ENCODE measurements at regions not wholly inside any gene's neighbourhood (a gene's known extent, or its start where the extent isn't known, plus 50 kb on each side); places are given as distances from the start of the nearest gene placed in this dataset.

DNA sequence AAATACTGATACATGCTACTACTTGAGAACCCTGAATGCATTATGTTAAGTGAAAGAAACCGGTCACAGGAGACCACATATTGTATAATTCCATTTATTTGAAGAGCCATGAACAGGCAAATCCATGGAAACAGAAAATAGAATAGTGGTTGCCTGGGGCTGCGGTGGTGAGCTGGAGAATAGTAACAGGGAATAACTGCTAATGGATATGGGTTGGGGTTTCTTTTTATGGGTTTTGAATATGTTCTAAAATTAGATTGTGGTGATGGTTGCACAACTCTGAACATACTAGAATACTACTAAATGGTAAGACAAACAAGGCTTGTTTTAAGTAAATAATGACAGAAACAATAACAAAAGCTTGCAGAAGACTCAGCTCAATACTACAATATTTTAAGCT lies 293.0 kb downstream of the BTG1 start:
- WGBS, result 92% methylated on average over 2 of the region's 2 CpGs
- no peak overlapping the region for H3K9ac ChIP-seq (ENCODE audit: low read depth in 1 of 2, low read length in 2 of 2)
- H3K4me1 ChIP-seq (ENCODE audit: control insufficient read depth in 4 of 4, insufficient read depth in 4 of 4, low read length in 3 of 4), result no peaks in the 10 kb centered on the region
- H3K27ac ChIP-seq (ENCODE audit: low read depth in 1 of 2, low read length in 2 of 2), result no peak overlapping the region
- H3K9me3 ChIP-seq (ENCODE audit: control insufficient read depth in 4 of 4, low read length in 3 of 4), result no peaks in the 10 kb centered on the region
- no peak for DNase-seq (ENCODE audit: low spot score)
- H3K36me3 ChIP-seq (ENCODE audit: control insufficient read depth in 4 of 4, insufficient read depth in 3 of 4, low read depth in 1 of 4, low read length in 3 of 4), result no peaks in the 10 kb centered on the region
- no peaks in the 10 kb centered on the region for H3K27me3 ChIP-seq (ENCODE audit: control insufficient read depth in 4 of 4, insufficient read depth in 4 of 4, low read length in 3 of 4)
- TF ChIP-seq HNF4A (conservative IDR thresholded peaks at IDR 0.05) (no peak), RAD21 (IDR thresholded peaks at IDR 0.05) (no peak), FOXA1 (IDR thresholded peaks at IDR 0.05) (no peak), MAX (IDR thresholded peaks at IDR 0.05) (no peak), GABPA (IDR thresholded peaks at IDR 0.05 in 1 of 2, conservative IDR thresholded peaks at IDR 0.05 in 1 of 2) (no peak), FOXA2 (IDR thresholded peaks at IDR 0.05) (no peak)
- TF ChIP-seq, protein P1, sequence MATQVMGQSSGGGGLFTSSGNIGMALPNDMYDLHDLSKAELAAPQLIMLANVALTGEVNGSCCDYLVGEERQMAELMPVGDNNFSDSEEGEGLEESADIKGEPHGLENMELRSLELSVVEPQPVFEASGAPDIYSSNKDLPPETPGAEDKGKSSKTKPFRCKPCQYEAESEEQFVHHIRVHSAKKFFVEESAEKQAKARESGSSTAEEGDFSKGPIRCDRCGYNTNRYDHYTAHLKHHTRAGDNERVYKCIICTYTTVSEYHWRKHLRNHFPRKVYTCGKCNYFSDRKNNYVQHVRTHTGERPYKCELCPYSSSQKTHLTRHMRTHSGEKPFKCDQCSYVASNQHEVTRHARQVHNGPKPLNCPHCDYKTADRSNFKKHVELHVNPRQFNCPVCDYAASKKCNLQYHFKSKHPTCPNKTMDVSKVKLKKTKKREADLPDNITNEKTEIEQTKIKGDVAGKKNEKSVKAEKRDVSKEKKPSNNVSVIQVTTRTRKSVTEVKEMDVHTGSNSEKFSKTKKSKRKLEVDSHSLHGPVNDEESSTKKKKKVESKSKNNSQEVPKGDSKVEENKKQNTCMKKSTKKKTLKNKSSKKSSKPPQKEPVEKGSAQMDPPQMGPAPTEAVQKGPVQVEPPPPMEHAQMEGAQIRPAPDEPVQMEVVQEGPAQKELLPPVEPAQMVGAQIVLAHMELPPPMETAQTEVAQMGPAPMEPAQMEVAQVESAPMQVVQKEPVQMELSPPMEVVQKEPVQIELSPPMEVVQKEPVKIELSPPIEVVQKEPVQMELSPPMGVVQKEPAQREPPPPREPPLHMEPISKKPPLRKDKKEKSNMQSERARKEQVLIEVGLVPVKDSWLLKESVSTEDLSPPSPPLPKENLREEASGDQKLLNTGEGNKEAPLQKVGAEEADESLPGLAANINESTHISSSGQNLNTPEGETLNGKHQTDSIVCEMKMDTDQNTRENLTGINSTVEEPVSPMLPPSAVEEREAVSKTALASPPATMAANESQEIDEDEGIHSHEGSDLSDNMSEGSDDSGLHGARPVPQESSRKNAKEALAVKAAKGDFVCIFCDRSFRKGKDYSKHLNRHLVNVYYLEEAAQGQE (IDR thresholded peaks at IDR 0.05), result no peak
- TF ChIP-seq, protein P2, sequence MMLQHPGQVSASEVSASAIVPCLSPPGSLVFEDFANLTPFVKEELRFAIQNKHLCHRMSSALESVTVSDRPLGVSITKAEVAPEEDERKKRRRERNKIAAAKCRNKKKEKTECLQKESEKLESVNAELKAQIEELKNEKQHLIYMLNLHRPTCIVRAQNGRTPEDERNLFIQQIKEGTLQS (IDR thresholded peaks at IDR 0.05), result no peak
- no peak overlapping the region for H3K4me3 ChIP-seq (ENCODE audit: low read depth in 1 of 3, low read length in 3 of 3)

DNA sequence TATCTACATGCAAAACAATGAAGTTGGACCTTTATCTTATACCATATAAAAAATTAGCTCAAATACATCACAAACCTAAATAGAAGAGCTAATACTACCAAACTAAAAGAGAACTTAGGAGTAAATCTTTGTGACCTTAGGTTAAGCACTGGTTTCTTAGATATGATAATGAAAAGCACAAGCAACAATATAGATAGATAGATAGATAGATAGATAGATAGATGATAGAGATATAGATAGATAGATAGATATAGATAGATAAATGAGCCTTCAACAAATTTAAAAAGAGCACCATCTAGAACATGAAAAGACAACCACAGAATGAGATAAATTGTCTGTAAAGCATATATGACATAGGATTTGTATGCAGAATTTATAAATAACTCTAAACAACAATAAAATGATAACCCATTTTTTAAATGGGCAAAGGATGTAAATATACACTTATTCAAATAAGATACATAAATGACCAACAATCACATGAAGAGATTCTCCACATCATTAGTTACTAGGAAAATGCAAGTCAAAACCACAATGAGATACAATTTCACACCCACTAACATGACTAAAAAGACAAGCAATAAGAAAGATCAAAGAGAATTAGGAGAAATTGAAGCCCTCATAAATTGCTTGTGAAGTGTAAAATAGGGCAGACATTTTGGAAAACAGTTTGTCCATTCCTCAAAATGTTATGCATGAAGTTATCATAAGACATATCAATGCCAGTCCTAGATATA lies 293.7 kb downstream of the BTG1 start:
- no peak for DNase-seq (ENCODE audit: low spot score)
- H3K9ac ChIP-seq (ENCODE audit: low read depth in 1 of 2, low read length in 2 of 2), result no peak overlapping the region
- no peaks in the 10 kb centered on the region for H3K4me1 ChIP-seq (ENCODE audit: control insufficient read depth in 4 of 4, insufficient read depth in 4 of 4, low read length in 3 of 4)

GRCh38 chr12:91846466-91847055 lies 299.1 kb downstream of the BTG1 start:
- no peaks in the 10 kb centered on the region for H3K9me3 ChIP-seq (ENCODE audit: control insufficient read depth in 4 of 4, low read length in 3 of 4)
- H3K9ac ChIP-seq (ENCODE audit: low read depth in 1 of 2, low read length in 2 of 2), result no peak overlapping the region
- H3K4me3 ChIP-seq (ENCODE audit: low read depth in 1 of 3, low read length in 3 of 3), result no peak overlapping the region
- WGBS, result 92% methylated on average over 1 of the region's 1 CpG
- no peaks in the 10 kb centered on the region for H3K4me1 ChIP-seq (ENCODE audit: control insufficient read depth in 4 of 4, insufficient read depth in 4 of 4, low read length in 3 of 4)
- no peaks in the 10 kb centered on the region for H3K36me3 ChIP-seq (ENCODE audit: control insufficient read depth in 4 of 4, insufficient read depth in 3 of 4, low read depth in 1 of 4, low read length in 3 of 4)
- no peak overlapping the region for H3K27ac ChIP-seq (ENCODE audit: low read depth in 1 of 2, low read length in 2 of 2)
- no peaks in the 10 kb centered on the region for H3K27me3 ChIP-seq (ENCODE audit: control insufficient read depth in 4 of 4, insufficient read depth in 4 of 4, low read length in 3 of 4)
- no peak for DNase-seq (ENCODE audit: low spot score)
- TF ChIP-seq, protein P2 (IDR thresholded peaks at IDR 0.05), result no peak
- TF ChIP-seq GABPA (IDR thresholded peaks at IDR 0.05 in 1 of 2, conservative IDR thresholded peaks at IDR 0.05 in 1 of 2), result no peak
- no peak for TF ChIP-seq RXRA (IDR thresholded peaks at IDR 0.05)
- TF ChIP-seq, protein P1 (IDR thresholded peaks at IDR 0.05), result no peak
- TF ChIP-seq EGR1 (IDR thresholded peaks at IDR 0.05; ENCODE audit: low read depth in 2 of 2), result no peak
- TF ChIP-seq ZBTB33 (IDR thresholded peaks at IDR 0.05), result no peak
- no peak for TF ChIP-seq SP1 (IDR thresholded peaks at IDR 0.05)
- TF ChIP-seq RAD21 (IDR thresholded peaks at IDR 0.05), result no peak
- TF ChIP-seq MAX (IDR thresholded peaks at IDR 0.05), result no peak
- TF ChIP-seq NR2F2 (IDR thresholded peaks at IDR 0.05), result no peak

More for the DNA sequence above, 293.7 kb downstream of the BTG1 start:
- H3K4me3 ChIP-seq (ENCODE audit: low read depth in 1 of 3, low read length in 3 of 3), result no peak overlapping the region
- H3K9me3 ChIP-seq (ENCODE audit: control insufficient read depth in 4 of 4, low read length in 3 of 4), result no peaks in the 10 kb centered on the region
- TF ChIP-seq EGR1 (IDR thresholded peaks at IDR 0.05; ENCODE audit: low read depth in 2 of 2), result no peak
- no peak for TF ChIP-seq TAF1 (conservative IDR thresholded peaks at IDR 0.05)
- TF ChIP-seq FOXA1 (IDR thresholded peaks at IDR 0.05), result no peak
- TF ChIP-seq, protein P2 (IDR thresholded peaks at IDR 0.05), result no peak
- TF ChIP-seq RAD21 (IDR thresholded peaks at IDR 0.05), result no peak
- no peaks in the 10 kb centered on the region for H3K36me3 ChIP-seq (ENCODE audit: control insufficient read depth in 4 of 4, insufficient read depth in 3 of 4, low read depth in 1 of 4, low read length in 3 of 4)
- no peaks in the 10 kb centered on the region for H3K27me3 ChIP-seq (ENCODE audit: control insufficient read depth in 4 of 4, insufficient read depth in 4 of 4, low read length in 3 of 4)
- H3K27ac ChIP-seq (ENCODE audit: low read depth in 1 of 2, low read length in 2 of 2), result no peak overlapping the region

Data from liver (tissue), 7 donors.